Activated CD8-positive, alpha-beta T cell treated with anti-CD3 and anti-CD28 coated beads for 36 hours (primary cell): ENCODE measurements at regions not wholly inside any gene's neighbourhood (a gene's known extent, or its start where the extent isn't known, plus 50 kb on each side); places are given as distances from the start of the nearest gene placed in this dataset.

Experiments
- ATAC-seq: fragments of 200-7000 bp; cut with Tn5 transposase; one replicate; pipeline ENCODE4 v1.10.0; 2021; ENCODE audit warnings: mild to moderate bottlenecking, moderate library complexity
- CTCF ChIA-PET: fragments of 350-600 bp; sonication (Branson Sonifier 250); formaldehyde crosslinking; loops from one replicate; lab custom pipeline; 2021; ENCODE audit warnings: antibody characterized with exemption; lab: Charles Lee
- POLR2A ChIA-PET: fragments of 350-600 bp; sonication (Branson Sonifier 250); formaldehyde crosslinking; loops from one replicate; lab custom pipeline; 2021; ENCODE audit warnings: antibody characterized with exemption; lab: Charles Lee
- DNase-seq: peaks from one replicate; pipeline ENCODE4 v3.0.0-alpha.2; 2020
- H3K27ac Mint-ChIP-seq: one replicate; pipeline ENCODE4 v1.8.0; 2021; ENCODE audit warnings: mild to moderate bottlenecking, mixed read lengths
- H3K27me3 Mint-ChIP-seq: one replicate; pipeline ENCODE4 v1.8.0; 2021; ENCODE audit warnings: mixed read lengths
- H3K36me3 Mint-ChIP-seq: one replicate; pipeline ENCODE4 v1.8.0; 2021; ENCODE audit warnings: low read depth, mixed read lengths
- H3K4me1 Mint-ChIP-seq: one replicate; pipeline ENCODE4 v1.8.0; 2021; ENCODE audit warnings: low read depth, mixed read lengths
- H3K4me3 Mint-ChIP-seq: one replicate; pipeline ENCODE4 v1.8.0; 2021; ENCODE audit warnings: mild to moderate bottlenecking, moderate library complexity, mixed read lengths
- H3K9me3 Mint-ChIP-seq: one replicate; pipeline ENCODE4 v1.8.0; 2021; ENCODE audit warnings: mixed read lengths
- CTCF ChIP-seq: fragments of 200-600 bp; IDR thresholded peaks from one replicate; pipeline ENCODE4 v1.8.0; 2022; ENCODE audit warnings: antibody characterized with exemption, mild to moderate bottlenecking
- intact Hi-C: fragments of 100-400 bp; cut with micrococcal nuclease; formaldehyde crosslinking; loops from one replicate; pipeline ENCODE4 v1.10.0; 2022

- no peak overlapping the region for H3K4me3 Mint-ChIP-seq
- DNase-seq (peak; percentile 71), ATAC-seq (peak; percentile 83)
- no peaks in the 10 kb centered on the region for H3K9me3 Mint-ChIP-seq
- peak; percentile 72 for TF ChIP-seq CTCF
- ChIA-PET CTCF (interaction anchor here (0.6 to 3.3 kb wide), 41 partner anchors 9 to 1255 kb away, joined by 3 to 25 read pairs (median 4); no protein-coding TSS in a partner anchor), POLR2A (interaction anchor here (1.1 to 1.3 kb wide), 2 partner anchors 58 to 60 kb away, joined by 3 read pairs; no protein-coding TSS in a partner anchor)
- no peaks in the 10 kb centered on the region for H3K27me3 Mint-ChIP-seq
- H3K4me1 Mint-ChIP-seq, result peaks cover 4% of the 10 kb centered on the region
- H3K36me3 Mint-ChIP-seq, result no peaks in the 10 kb centered on the region
- H3K27ac Mint-ChIP-seq, result no peak overlapping the region
- intact Hi-C loops, result loop anchor here (5.0 to 10.0 kb wide), 2 partner anchors 57 to 349 kb away; partner anchors contain the start of gene MDFIC
Measured at GRCh38 chr7:114865564-114865963, 56.3 kb upstream of the MDFIC start.
